NCI-H128 (cell line): ENCODE measurements at regions not wholly inside any gene's neighbourhood (a gene's known extent, or its start where the extent isn't known, plus 50 kb on each side); places are given as distances from the start of the nearest gene placed in this dataset.

Source experiments
- DNase-seq: peaks from one replicate; lab custom pipeline; 2025; ENCODE audit not compliant: unreplicated experiment; lab: John Stamatoyannopoulos, UW

DNA sequence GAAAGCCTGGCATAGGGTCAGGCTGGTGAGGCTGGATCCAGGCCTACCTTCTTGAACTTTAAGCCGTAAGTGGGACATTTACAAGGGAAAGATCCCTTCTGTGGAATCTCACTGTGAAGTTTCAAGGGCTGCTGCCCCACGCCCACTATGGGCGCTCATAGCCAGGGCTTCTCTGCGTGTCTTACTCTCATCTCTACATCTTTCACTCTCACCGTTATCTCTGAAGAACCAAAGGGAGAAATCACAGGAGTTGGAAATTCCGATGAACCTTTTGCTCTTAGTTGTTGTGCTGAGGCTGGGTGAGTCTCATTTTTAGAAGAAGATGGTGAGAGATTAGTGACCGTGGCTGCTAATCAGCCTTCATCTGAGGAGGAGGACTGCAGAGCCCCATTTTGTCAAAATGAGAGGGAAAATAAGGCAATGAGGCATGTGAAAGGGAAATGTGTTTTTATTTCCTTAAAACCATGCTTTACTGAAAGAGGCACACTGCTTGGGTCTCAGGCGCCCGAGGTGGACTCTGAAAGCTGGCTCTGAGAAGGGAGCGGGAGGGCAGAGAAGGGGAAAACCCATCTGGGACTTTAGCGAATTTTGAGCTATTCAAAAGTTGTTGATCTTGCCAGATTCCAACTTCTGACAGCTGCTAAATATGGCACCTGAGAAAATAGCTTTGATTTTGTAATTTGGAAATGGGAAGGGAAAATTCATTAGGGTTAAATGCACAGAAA, 301.5 kb downstream of the CLIC5 start:
- DNase-seq = no peak
